ENCODE measurements at regions not wholly inside any gene's neighbourhood (a gene's known extent, or its start where the extent isn't known, plus 50 kb on each side); places are given as distances from the start of the nearest gene placed in this dataset.

- DNase-seq: peak; percentile 9 to 27
- Histone ChIP-seq H3K27me3 (peaks cover 0 to 4% of the 10 kb centered on the region in 2 donors), H3K27ac (no peak overlapping the region), H3K36me3 (no peaks in the 10 kb centered on the region), H3K4me1 (peaks cover 0 to 10% (median 3%) of the 10 kb centered on the region in 4 donors), H3K4me3 (no peak overlapping the region), H3K9me3 (no peaks in the 10 kb centered on the region)
- no peak for TF ChIP-seq CTCF (IDR thresholded peaks at IDR 0.05)
- intact Hi-C loops (cut with DNase I; ENCODE audit: low total_unique reads): loop anchor here (10.0 kb wide), 1 partner anchor 522 kb away; no protein-coding TSS in a partner anchor
Observed at GRCh38 chr21:41602531-41602930, 94.6 kb upstream of the TMPRSS2 start.

- Histone ChIP-seq H3K4me1 (peaks cover 0 to 10% (median 3%) of the 10 kb centered on the region in 4 donors), H3K27me3 (peaks cover 0 to 4% of the 10 kb centered on the region in 2 donors), H3K9me3 (no peaks in the 10 kb centered on the region), H3K4me3 (no peak overlapping the region), H3K36me3 (no peaks in the 10 kb centered on the region), H3K27ac (no peak overlapping the region)
- intact Hi-C loops (cut with DNase I; ENCODE audit: low total_unique reads): loop anchor here (10.0 kb wide), 1 partner anchor 523 kb away; no protein-coding TSS in a partner anchor
- DNase-seq: peak; percentile 5 to 32
- no peak for TF ChIP-seq CTCF (IDR thresholded peaks at IDR 0.05)
Observed at GRCh38 chr21:41601573-41602368, 93.8 kb upstream of the TMPRSS2 start.

DNA sequence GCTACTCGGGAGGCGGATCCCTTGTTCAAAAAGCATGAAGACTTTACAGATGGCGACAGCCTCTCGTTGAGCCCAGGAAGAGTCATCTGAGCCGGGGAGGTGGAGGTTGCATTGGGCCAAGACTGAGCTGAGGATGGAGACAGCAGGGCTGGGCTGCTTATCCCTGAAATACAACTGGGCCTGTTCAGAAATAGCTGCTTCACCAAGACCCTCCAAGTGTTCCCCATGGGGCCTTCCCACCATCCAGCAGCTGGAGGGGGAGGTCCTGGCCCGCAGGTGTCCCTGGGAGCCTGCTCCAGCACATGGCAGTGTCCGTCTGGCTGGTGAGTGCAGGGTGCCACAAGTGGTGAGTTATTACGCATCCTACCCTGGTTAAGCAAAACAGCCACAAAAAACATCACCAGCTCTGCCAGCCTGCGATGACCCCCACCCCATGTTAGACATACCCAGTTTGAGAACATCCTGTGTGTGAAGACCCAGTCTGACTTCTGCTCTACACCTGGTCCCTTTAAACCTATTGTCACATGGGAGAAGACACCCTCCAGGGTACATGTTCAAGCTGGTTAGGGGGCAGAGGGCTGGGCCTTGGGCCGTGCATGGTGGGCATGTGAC, 93.1 kb upstream of the TMPRSS2 start:
- Histone ChIP-seq H3K9me3 (no peaks in the 10 kb centered on the region), H3K27ac (no peak overlapping the region), H3K27me3 (peaks cover 0 to 4% of the 10 kb centered on the region in 2 donors), H3K4me3 (no peak overlapping the region), H3K4me1 (peaks cover 0 to 10% (median 3%) of the 10 kb centered on the region in 4 donors), H3K36me3 (no peaks in the 10 kb centered on the region)
- TF ChIP-seq CTCF (IDR thresholded peaks at IDR 0.05): no peak
- peak; percentile 16 to 42 for DNase-seq
- intact Hi-C loops (cut with DNase I; ENCODE audit: low total_unique reads): loop anchor here (10.0 kb wide), 1 partner anchor 524 kb away; no protein-coding TSS in a partner anchor

DNA sequence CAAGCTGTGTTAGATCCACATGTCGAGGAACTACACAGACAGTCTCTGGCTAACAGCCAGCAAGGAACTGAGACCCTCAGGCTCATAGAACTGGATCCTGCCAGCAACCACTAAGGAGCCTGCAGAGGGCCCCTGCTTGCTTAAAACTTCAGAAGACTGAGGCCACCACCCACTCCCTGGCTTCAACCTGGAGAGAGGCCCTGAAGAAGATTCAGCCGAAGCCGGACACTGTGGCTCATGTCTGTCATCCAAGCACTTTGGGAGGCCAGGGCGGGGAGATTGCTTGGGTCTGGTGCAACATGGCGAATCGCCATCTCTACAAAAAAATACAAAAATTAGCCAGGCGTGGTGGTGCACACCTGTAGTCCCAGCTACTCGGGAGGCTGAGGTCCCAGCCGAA, 92.6 kb upstream of the TMPRSS2 start:
- Histone ChIP-seq H3K36me3 (no peaks in the 10 kb centered on the region), H3K9me3 (no peaks in the 10 kb centered on the region), H3K4me3 (no peak overlapping the region), H3K27me3 (peaks cover 0 to 4% of the 10 kb centered on the region in 2 donors), H3K4me1 (peaks cover 0 to 10% (median 3%) of the 10 kb centered on the region in 4 donors), H3K27ac (no peak overlapping the region)
- intact Hi-C loops (cut with DNase I; ENCODE audit: low total_unique reads): loop anchor here (10.0 kb wide), 1 partner anchor 524 kb away; no protein-coding TSS in a partner anchor
- DNase-seq: peak in 1 of 2 donors; percentile 53
- no peak for TF ChIP-seq CTCF (IDR thresholded peaks at IDR 0.05)

DNA sequence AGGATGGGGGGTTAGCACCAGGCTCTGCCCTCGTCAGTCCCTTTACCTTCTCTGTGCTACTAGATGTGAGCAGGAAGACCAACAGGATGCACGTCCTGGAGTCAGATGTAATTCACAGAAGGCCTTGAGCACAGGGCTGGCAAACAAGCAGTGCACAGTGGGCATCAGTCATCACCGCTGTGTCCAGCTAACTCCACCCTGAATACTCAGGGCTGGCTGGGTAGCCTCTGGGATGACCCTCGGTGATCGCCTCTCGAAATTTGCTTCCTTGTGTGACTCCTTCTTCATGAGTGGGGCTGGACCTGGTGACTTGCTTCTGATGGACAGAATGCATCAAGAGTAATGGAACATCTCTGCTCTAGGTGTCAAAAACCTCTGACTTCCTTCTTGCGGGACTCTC, 92.2 kb upstream of the TMPRSS2 start:
- Histone ChIP-seq H3K27ac (no peak overlapping the region), H3K27me3 (peaks cover 0 to 4% of the 10 kb centered on the region in 2 donors), H3K36me3 (no peaks in the 10 kb centered on the region), H3K4me3 (no peak overlapping the region), H3K4me1 (peaks cover 0 to 10% (median 3%) of the 10 kb centered on the region in 4 donors), H3K9me3 (no peaks in the 10 kb centered on the region)
- DNase-seq: peak in 1 of 2 donors; percentile 28
- intact Hi-C loops (cut with DNase I; ENCODE audit: low total_unique reads): loop anchor here (10.0 kb wide), 1 partner anchor 525 kb away; no protein-coding TSS in a partner anchor
- TF ChIP-seq CTCF (IDR thresholded peaks at IDR 0.05): no peak
